IMR-90 (cell line): ENCODE measurements at regions not wholly inside any gene's neighbourhood (a gene's known extent, or its start where the extent isn't known, plus 50 kb on each side); places are given as distances from the start of the nearest gene placed in this dataset.

Source experiments
- ATAC-seq: fragments of 200-7000 bp; cut with Tn5 transposase; 2 replicates; pipeline ENCODE4 v1.9.1; 2020; ENCODE audit warnings: low read depth, mild to moderate bottlenecking, moderate library complexity
- BruUV-seq: library from RNA; stranded (reverse); fragments of 400-500 nt; replicated peaks from 2 replicates; lab custom pipeline; 2021; lab: Mats Ljungman, UMichigan
- CTCF ChIA-PET: fragments of 300-600 bp; formaldehyde crosslinking; extraction: SDS; loops from one replicate; lab custom pipeline; 2021; ENCODE audit warnings: antibody characterized with exemption; lab: Yijun Ruan, JAX
- POLR2A ChIA-PET: fragments of 300-600 bp; sonication (Branson Sonifier 250); formaldehyde crosslinking; loops from one replicate; lab custom pipeline; 2022; ENCODE audit warnings: antibody characterized with exemption; ENCODE audit not compliant: unreplicated experiment; lab: Charles Lee
- DNase-seq: peaks from one replicate; pipeline ENCODE4 v3.0.0; 2013
- H2AFZ ChIP-seq: replicated peaks from 2 replicates; pipeline ENCODE3; 2013; ENCODE audit warnings: low read length, mild to moderate bottlenecking; ENCODE audit not compliant: poor library complexity
- H2AK5ac ChIP-seq: 2 replicates; pipeline ENCODE4 v1.6.1; 2013; ENCODE audit warnings: low read depth, low read length, inconsistent platforms
- H2AK9ac ChIP-seq: replicated peaks from 2 replicates; pipeline ENCODE3; 2013; ENCODE audit warnings: mild to moderate bottlenecking, low read depth, low read length, moderate library complexity; ENCODE audit not compliant: poor library complexity
- H2BK120ac ChIP-seq: 2 replicates; pipeline ENCODE4 v1.6.1; 2013; ENCODE audit warnings: low read depth, low read length, inconsistent platforms
- H2BK15ac ChIP-seq: 3 replicates; pipeline ENCODE4 v1.6.1; 2013; ENCODE audit warnings: low read depth, low read length, inconsistent platforms
- H2BK20ac ChIP-seq: 2 replicates; pipeline ENCODE4 v1.6.1; 2013; ENCODE audit warnings: low read depth, mild to moderate bottlenecking, inconsistent platforms, low read length, moderate library complexity
- H2BK5ac ChIP-seq: 2 replicates; pipeline ENCODE4 v1.6.1; 2013; ENCODE audit warnings: mild to moderate bottlenecking, low read depth, low read length, inconsistent platforms; ENCODE audit not compliant: poor library complexity, severe bottlenecking
- H3K14ac ChIP-seq: replicated peaks from 2 replicates; pipeline ENCODE4 v1.6.1; 2013; ENCODE audit warnings: low read depth, low read length, inconsistent platforms
- H3K18ac ChIP-seq: 2 replicates; pipeline ENCODE4 v1.6.1; 2013; ENCODE audit warnings: low read depth, low read length, control low read depth
- H3K23ac ChIP-seq: 2 replicates; pipeline ENCODE4 v1.6.1; 2013; ENCODE audit warnings: low read depth, low read length, inconsistent platforms
- H3K27ac ChIP-seq: 2 replicates; pipeline ENCODE4 v1.5.1; 2013; ENCODE audit warnings: mild to moderate bottlenecking, control low read depth, low read length; ENCODE audit not compliant: insufficient read depth
- H3K27me3 ChIP-seq: 2 replicates; pipeline ENCODE4 v1.6.1; 2013; ENCODE audit warnings: low read length; ENCODE audit not compliant: control insufficient read depth, insufficient read depth
- H3K36me3 ChIP-seq: 2 replicates; pipeline ENCODE4 v1.6.1; 2013; ENCODE audit warnings: low read length, mixed read lengths; ENCODE audit not compliant: control insufficient read depth, insufficient read depth
- H3K4ac ChIP-seq: 2 replicates; pipeline ENCODE4 v1.6.1; 2013; ENCODE audit warnings: low read depth, low read length, inconsistent platforms
- H3K4me1 ChIP-seq: 2 replicates; pipeline ENCODE4 v1.6.1; 2013; ENCODE audit warnings: low read length, mixed read lengths; ENCODE audit not compliant: control insufficient read depth, insufficient read depth
- H3K4me2 ChIP-seq: 2 replicates; pipeline ENCODE4 v1.6.1; 2013; ENCODE audit warnings: low read depth, mild to moderate bottlenecking, control low read depth, low read length, moderate library complexity
- H3K4me3 ChIP-seq: 2 replicates; pipeline ENCODE4 v1.5.1; 2013; ENCODE audit warnings: low read depth, mild to moderate bottlenecking, control low read depth, low read length, moderate library complexity; ENCODE audit not compliant: insufficient read depth
- H3K56ac ChIP-seq: 2 replicates; pipeline ENCODE4 v1.6.1; 2013; ENCODE audit warnings: low read length, inconsistent platforms; ENCODE audit not compliant: insufficient read depth; ENCODE audit errors: extremely low read depth
- H3K79me1 ChIP-seq, 2 experiments: 2 replicates each; pipeline ENCODE4 v1.6.1; 2013; ENCODE audit warnings: low read length in 2 of 2, inconsistent platforms in 1 of 2, low read depth in 1 of 2
- H3K9ac ChIP-seq: 2 replicates; pipeline ENCODE4 v1.6.1; 2013; ENCODE audit warnings: low read depth, low read length, control low read depth
- H3K9me1 ChIP-seq: 2 replicates; pipeline ENCODE4 v1.6.1; 2013; ENCODE audit warnings: low read length, inconsistent platforms; ENCODE audit not compliant: insufficient read depth
- H3K9me3 ChIP-seq: 2 replicates; pipeline ENCODE4 v1.6.1; 2013; ENCODE audit warnings: low read length; ENCODE audit not compliant: control insufficient read depth, insufficient read depth
- H4K20me1 ChIP-seq: 2 replicates; pipeline ENCODE4 v1.6.1; 2013; ENCODE audit warnings: low read length, inconsistent platforms; ENCODE audit not compliant: insufficient read depth
- H4K5ac ChIP-seq: 2 replicates; pipeline ENCODE4 v1.6.1; 2013; ENCODE audit warnings: mild to moderate bottlenecking, low read depth, low read length, control low read depth
- H4K8ac ChIP-seq, 2 experiments: 2 replicates each; pipeline ENCODE4 v1.6.1; 2013; ENCODE audit warnings: low read depth in 2 of 2, low read length in 2 of 2, control low read depth in 1 of 2, inconsistent platforms in 1 of 2
- H4K91ac ChIP-seq: 2 replicates; pipeline ENCODE4 v1.6.1; 2013; ENCODE audit warnings: low read depth, low read length, inconsistent platforms; ENCODE audit not compliant: insufficient read depth
- BHLHE40 ChIP-seq: fragments of 150-350 bp; IDR thresholded peaks from 2 replicates; pipeline ENCODE4 v1.6.1; 2016; ENCODE audit warnings: mild to moderate bottlenecking, low read depth, low read length
- CEBPB ChIP-seq: IDR thresholded peaks from 2 replicates; pipeline ENCODE4 v1.6.1; 2012; ENCODE audit warnings: low read depth, low read length, improper control_type of control experiment
- CHD1 ChIP-seq: IDR thresholded peaks from 2 replicates; pipeline ENCODE4 v1.6.1; 2012; ENCODE audit warnings: low read depth, low read length, improper control_type of control experiment
- CTCF ChIP-seq: conservative IDR thresholded peaks from 2 replicates; pipeline ENCODE4 v1.5.1; 2012; ENCODE audit warnings: mild to moderate bottlenecking, low read depth, low read length, improper control_type of control experiment
- ELK1 ChIP-seq: fragments of 150-350 bp; IDR thresholded peaks from 2 replicates; pipeline ENCODE4 v1.6.1; 2016; ENCODE audit warnings: low read depth, mild to moderate bottlenecking, low read length, moderate library complexity, borderline replicate concordance
- FOS ChIP-seq: fragments of 150-350 bp; IDR thresholded peaks from 2 replicates; pipeline ENCODE4 v1.6.1; 2016; ENCODE audit warnings: low read depth, low read length
- MAFK ChIP-seq: IDR thresholded peaks from 2 replicates; pipeline ENCODE4 v1.6.1; 2012; ENCODE audit warnings: low read depth, low read length, improper control_type of control experiment
- MAZ ChIP-seq: IDR thresholded peaks from 2 replicates; pipeline ENCODE4 v1.6.1; 2012; ENCODE audit warnings: low read depth, mild to moderate bottlenecking, low read length, improper control_type of control experiment, moderate library complexity, borderline replicate concordance
- MXI1 ChIP-seq: IDR thresholded peaks from 2 replicates; pipeline ENCODE4 v1.6.1; 2012; ENCODE audit warnings: low read depth, mild to moderate bottlenecking, low read length, moderate library complexity, borderline replicate concordance
- NFE2L2 ChIP-seq: fragments of 150-350 bp; IDR thresholded peaks from 2 replicates; pipeline ENCODE4 v1.6.1; 2016; ENCODE audit warnings: low read depth, mild to moderate bottlenecking, low read length
- POLR2A ChIP-seq: IDR thresholded peaks from 2 replicates; pipeline ENCODE4 v1.6.1; 2012; ENCODE audit warnings: mild to moderate bottlenecking, low read depth, low read length
- RAD21 ChIP-seq: IDR thresholded peaks from 2 replicates; pipeline ENCODE4 v1.6.1; 2012; ENCODE audit warnings: low read length, improper control_type of control experiment
- RCOR1 ChIP-seq: IDR thresholded peaks from 2 replicates; pipeline ENCODE4 v1.6.1; 2012; ENCODE audit warnings: mild to moderate bottlenecking, low read length, improper control_type of control experiment; ENCODE audit not compliant: insufficient replicate concordance
- RFX5 ChIP-seq: IDR thresholded peaks from 2 replicates; pipeline ENCODE4 v1.8.0; 2012; ENCODE audit warnings: low read depth, mild to moderate bottlenecking, low read length, moderate library complexity
- SMC3 ChIP-seq: fragments of 150-350 bp; IDR thresholded peaks from 2 replicates; pipeline ENCODE4 v1.6.1; 2016; ENCODE audit warnings: low read depth, mild to moderate bottlenecking, antibody characterized with exemption, low read length, moderate library complexity
- USF2 ChIP-seq: fragments of 150-350 bp; IDR thresholded peaks from 2 replicates; pipeline ENCODE4 v1.6.1; 2017; ENCODE audit warnings: mild to moderate bottlenecking, antibody characterized with exemption, low read length, low read depth
- WGBS, 2 experiments: methylation state at CpG; one replicate each; pipeline versions ENCODE4 v1.1.5 to v1.1.7; 2013; ENCODE audit warnings: missing lambda C conversion rate in 2 of 2; ENCODE audit not compliant: insufficient read length in 1 of 2; ENCODE audit errors: extremely low coverage in 2 of 2; 5-methylcytosine and 5-hydroxymethylcytosine counted together
- dilution Hi-C: fragments of 300-500 bp; cut with HindIII; formaldehyde crosslinking; loops from one replicate; pipeline ENCODE4 v1.14.3; 2018; ENCODE audit warnings: low sequenced_read_pairs; ENCODE audit not compliant: unreplicated experiment
- in situ Hi-C: fragments of 300-500 bp; cut with MboI; formaldehyde crosslinking; loops from 3 replicates; pipeline ENCODE4 v1.14.3; 2019; ENCODE audit warnings: low sequenced_read_pairs, inconsistent platforms, mixed read lengths
- intact Hi-C: fragments of 100-400 bp; cut with micrococcal nuclease; formaldehyde crosslinking; loops from 2 replicates; pipeline ENCODE4 v1.10.0; 2022

DNA sequence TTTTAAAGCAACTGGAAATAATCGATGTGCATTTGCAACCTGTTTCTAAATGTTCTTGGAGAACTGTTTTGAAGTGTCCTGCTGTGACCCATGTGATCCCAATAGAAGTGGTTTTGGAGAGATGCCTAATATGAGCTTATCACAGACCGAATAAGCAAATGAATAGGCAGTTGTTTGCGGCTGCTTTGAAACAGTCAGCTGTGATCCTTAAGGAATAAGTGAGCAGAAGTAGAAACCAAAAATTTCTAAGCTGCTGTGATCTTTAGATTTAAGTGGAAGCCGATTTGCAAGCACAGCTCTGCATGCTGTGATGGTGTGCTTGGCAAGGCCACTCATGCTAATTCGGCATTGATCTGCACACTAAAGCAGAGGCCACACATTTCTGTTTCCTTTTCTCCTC is 329.5 kb upstream of the DUSP10 start:
- H2AK9ac ChIP-seq = no peak overlapping the region
- H3K4me3 ChIP-seq = no peak overlapping the region
- ChIA-PET CTCF (interaction anchor here (0.6 to 0.7 kb wide), 2 partner anchors 18 to 26 kb away, joined by 3 read pairs; no protein-coding TSS in a partner anchor), POLR2A (no interaction called here)
- H2BK120ac ChIP-seq = no peak overlapping the region
- dilution Hi-C loops (no loop called here), intact Hi-C loops (no loop called here), in situ Hi-C loops (no loop called here)
- DNase-seq (no peak), ATAC-seq (no peak)
- no peak overlapping the region for H4K91ac ChIP-seq
- H3K56ac ChIP-seq = no peak overlapping the region
- no TSS peak for BruUV-seq
- H3K14ac ChIP-seq = no peak overlapping the region
- H2BK15ac ChIP-seq = no peak overlapping the region
- peak overlapping the region; percentile 28; the same call in 1 of the 2 replicates for H3K4me2 ChIP-seq
- no CpG with 5 or more reads among the region's 5 CpGs for WGBS, 2 experiments
- H2AK5ac ChIP-seq = no peak overlapping the region
- H3K27me3 ChIP-seq = no peaks in the 10 kb centered on the region
- H3K4me1 ChIP-seq = peaks cover 6% of the 10 kb centered on the region; the same call in 1 of the 2 replicates
- TF ChIP-seq USF2 (no peak), CHD1 (no peak), POLR2A (no peak), MAZ (no peak), CEBPB (no peak), MXI1 (no peak), CTCF (no peak), NFE2L2 (no peak), FOS (no peak), ELK1 (no peak), SMC3 (no peak), MAFK (no peak), RAD21 (no peak), RCOR1 (no peak), BHLHE40 (no peak), RFX5 (no peak)
- H3K9ac ChIP-seq = no peak overlapping the region
- no peak overlapping the region for H2BK5ac ChIP-seq
- no peak overlapping the region for H3K18ac ChIP-seq
- no peaks in the 10 kb centered on the region for H3K9me3 ChIP-seq
- no peaks in the 10 kb centered on the region for H3K9me1 ChIP-seq
- H4K8ac ChIP-seq = no peak overlapping the region
- no peaks in the 10 kb centered on the region for H4K20me1 ChIP-seq
- H3K4ac ChIP-seq = no peak overlapping the region
- H2AFZ ChIP-seq = no peak overlapping the region
- no peaks in the 10 kb centered on the region for H3K79me1 ChIP-seq
- H3K27ac ChIP-seq = no peak overlapping the region
- H4K5ac ChIP-seq = no peak overlapping the region
- H2BK20ac ChIP-seq = no peak overlapping the region
- no peaks in the 10 kb centered on the region for H3K36me3 ChIP-seq
- H3K23ac ChIP-seq = no peak overlapping the region
